HEK293T (cell line): ENCODE measurements at regions not wholly inside any gene's neighbourhood (a gene's known extent, or its start where the extent isn't known, plus 50 kb on each side); places are given as distances from the start of the nearest gene placed in this dataset.

Experiments used
- CTCF ChIA-PET: fragments of 350-600 bp; formaldehyde crosslinking; extraction: SDS; loops from one replicate; lab custom pipeline; 2021; ENCODE audit warnings: antibody characterized with exemption, inconsistent platforms; lab: Yijun Ruan, JAX
- POLR2A ChIA-PET: fragments of 350-600 bp; formaldehyde crosslinking; extraction: SDS; loops from one replicate; lab custom pipeline; 2020; ENCODE audit warnings: antibody characterized with exemption, inconsistent platforms; lab: Yijun Ruan, JAX
- DNase-seq: peaks from one replicate; pipeline ENCODE4 v3.0.0; 2012; ENCODE audit warnings: mixed read lengths; ENCODE audit errors: extremely low spot score
- ARNT ChIP-seq: fragments of 450-650 bp; IDR thresholded peaks from 2 replicates; pipeline ENCODE4 v1.6.1; 2017; ENCODE audit warnings: mild to moderate bottlenecking
- BHLHE40 ChIP-seq: fragments of 450-650 bp; IDR thresholded peaks from 2 replicates; pipeline ENCODE4 v1.6.1; 2016; ENCODE audit warnings: mild to moderate bottlenecking, moderate library complexity, borderline replicate concordance
- CTBP1 ChIP-seq: fragments of 450-650 bp; IDR thresholded peaks from 2 replicates; pipeline ENCODE4 v1.6.1; 2016; ENCODE audit warnings: borderline replicate concordance
- ELF4 ChIP-seq: fragments of 450-650 bp; IDR thresholded peaks from 2 replicates; pipeline ENCODE4 v1.6.1; 2017; ENCODE audit warnings: antibody characterized with exemption
- FOXA1 ChIP-seq: fragments of 450-650 bp; IDR thresholded peaks from 2 replicates; pipeline ENCODE4 v1.6.1; 2016; ENCODE audit warnings: mild to moderate bottlenecking
- FOXK2 ChIP-seq: fragments of 450-650 bp; IDR thresholded peaks from 2 replicates; pipeline ENCODE4 v1.6.1; 2016; ENCODE audit warnings: mild to moderate bottlenecking
- FOXM1 ChIP-seq: fragments of 450-650 bp; IDR thresholded peaks from 2 replicates; pipeline ENCODE4 v1.6.1; 2017; ENCODE audit warnings: mild to moderate bottlenecking, borderline replicate concordance
- HDGF ChIP-seq: fragments of 450-650 bp; IDR thresholded peaks from 2 replicates; pipeline ENCODE4 v1.6.1; 2017; ENCODE audit warnings: antibody characterized with exemption, borderline replicate concordance
- L3MBTL2 ChIP-seq: fragments of 450-650 bp; conservative IDR thresholded peaks from 2 replicates; pipeline ENCODE4 v1.6.1; 2016; ENCODE audit warnings: mild to moderate bottlenecking
- LEF1 ChIP-seq: fragments of 450-650 bp; IDR thresholded peaks from 2 replicates; pipeline ENCODE4 v1.6.1; 2017; ENCODE audit warnings: mild to moderate bottlenecking, borderline replicate concordance
- NFRKB ChIP-seq: fragments of 450-650 bp; IDR thresholded peaks from 2 replicates; pipeline ENCODE4 v1.6.1; 2016; ENCODE audit warnings: mild to moderate bottlenecking, moderate library complexity
- PKNOX1 ChIP-seq: fragments of 450-650 bp; IDR thresholded peaks from 2 replicates; pipeline ENCODE4 v1.6.1; 2016
- SP1 ChIP-seq: fragments of 450-650 bp; IDR thresholded peaks from 2 replicates; pipeline ENCODE4 v1.6.1; 2017
- SUZ12 ChIP-seq: fragments of 450-650 bp; IDR thresholded peaks from 2 replicates; pipeline ENCODE4 v1.6.1; 2016; ENCODE audit warnings: mild to moderate bottlenecking
- TARDBP ChIP-seq: fragments of 450-650 bp; IDR thresholded peaks from 2 replicates; pipeline ENCODE4 v1.6.1; 2016
- ZNF384 ChIP-seq: fragments of 450-650 bp; IDR thresholded peaks from 2 replicates; pipeline ENCODE4 v1.6.1; 2016

GRCh38 chr12:67468549-67469245 is 179.8 kb upstream of the DYRK2 start:
- CTCF ChIA-PET, result no interaction called here
- POLR2A ChIA-PET, result no interaction called here
- no peak for DNase-seq
- TF ChIP-seq NFRKB (no peak), HDGF (no peak), FOXM1 (no peak), FOXK2 (no peak), ZNF384 (no peak), ELF4 (no peak), SP1 (no peak)

GRCh38 chr12:67469666-67470065 is 178.9 kb upstream of the DYRK2 start:
- TF ChIP-seq BHLHE40, result no peak
- no peak for TF ChIP-seq FOXA1
- TF ChIP-seq ARNT, result no peak
- no peak for TF ChIP-seq SUZ12
- no peak for TF ChIP-seq CTBP1
- no peak for TF ChIP-seq ZNF384
- no peak for TF ChIP-seq PKNOX1
- TF ChIP-seq L3MBTL2, result no peak
- no peak for TF ChIP-seq ELF4
- TF ChIP-seq SP1, result no peak
- no peak for TF ChIP-seq FOXM1
- TF ChIP-seq NFRKB, result no peak
- TF ChIP-seq LEF1, result no peak
- TF ChIP-seq FOXK2, result no peak
- no peak for TF ChIP-seq TARDBP
- no peak for TF ChIP-seq HDGF
- no peak for DNase-seq
- CTCF ChIA-PET, result no interaction called here
- POLR2A ChIA-PET, result no interaction called here

- TF ChIP-seq L3MBTL2, result no peak
- TF ChIP-seq ARNT, result no peak
- TF ChIP-seq ELF4, result no peak
- no peak for TF ChIP-seq ZNF384
- no peak for TF ChIP-seq FOXK2
- TF ChIP-seq SP1, result no peak
- no peak for TF ChIP-seq TARDBP
- TF ChIP-seq CTBP1, result no peak
- no peak for DNase-seq
- ChIA-PET CTCF (interaction anchor here (0.7 kb wide), 1 partner anchor 196 kb away, joined by 3 read pairs; no protein-coding TSS in a partner anchor), POLR2A (no interaction called here)
Observed at GRCh38 chr12:67471810-67472209, 176.7 kb upstream of the DYRK2 start.

- TF ChIP-seq ZNF384, result no peak
- TF ChIP-seq TARDBP, result no peak
- no peak for TF ChIP-seq FOXK2
- TF ChIP-seq FOXM1, result no peak
- no peak for TF ChIP-seq NFRKB
- TF ChIP-seq PKNOX1, result no peak
- TF ChIP-seq ELF4, result no peak
- no peak for TF ChIP-seq BHLHE40
- TF ChIP-seq SP1, result no peak
- TF ChIP-seq CTBP1, result no peak
- no peak for TF ChIP-seq SUZ12
- no peak for TF ChIP-seq HDGF
- no peak for TF ChIP-seq L3MBTL2
- TF ChIP-seq ARNT, result no peak
- no peak for TF ChIP-seq FOXA1
- TF ChIP-seq LEF1, result no peak
- CTCF ChIA-PET, result no interaction called here
- POLR2A ChIA-PET, result no interaction called here
- no peak for DNase-seq
Observed at GRCh38 chr12:67472539-67472938, 176.0 kb upstream of the DYRK2 start.

- POLR2A ChIA-PET, result no interaction called here
- TF ChIP-seq FOXM1, result no peak
- TF ChIP-seq FOXA1, result no peak
- TF ChIP-seq BHLHE40, result no peak
- TF ChIP-seq SP1, result no peak
- no peak for TF ChIP-seq TARDBP
- CTCF ChIA-PET, result no interaction called here
- DNase-seq, result no peak
Observed at GRCh38 chr12:67474934-67475620, 173.5 kb upstream of the DYRK2 start.

GRCh38 chr12:67475725-67476124 is 172.8 kb upstream of the DYRK2 start:
- no peak for TF ChIP-seq FOXK2
- no peak for TF ChIP-seq ARNT
- TF ChIP-seq ZNF384, result no peak
- TF ChIP-seq CTBP1, result no peak
- ChIA-PET POLR2A (no interaction called here), CTCF (no interaction called here)
- no peak for DNase-seq

GRCh38 chr12:67477681-67478265 is 170.8 kb upstream of the DYRK2 start:
- TF ChIP-seq FOXM1, result no peak
- TF ChIP-seq BHLHE40, result no peak
- TF ChIP-seq ZNF384, result no peak
- TF ChIP-seq L3MBTL2, result no peak
- no peak for TF ChIP-seq NFRKB
- TF ChIP-seq FOXA1, result no peak
- TF ChIP-seq FOXK2, result no peak
- TF ChIP-seq CTBP1, result no peak
- TF ChIP-seq LEF1, result no peak
- TF ChIP-seq SP1, result no peak
- TF ChIP-seq PKNOX1, result no peak
- TF ChIP-seq ARNT, result no peak
- TF ChIP-seq ELF4, result no peak
- no peak for TF ChIP-seq SUZ12
- DNase-seq, result no peak

More at GRCh38 chr12:67477681-67478265, 170.8 kb upstream of the DYRK2 start:
- CTCF ChIA-PET, result interaction anchor here (1.0 kb wide), 1 partner anchor 122 kb away, joined by 5 read pairs; no protein-coding TSS in a partner anchor
- POLR2A ChIA-PET, result no interaction called here
